Vagina (tissue), 2 donors: ENCODE measurements at regions not wholly inside any gene's neighbourhood (a gene's known extent, or its start where the extent isn't known, plus 50 kb on each side); places are given as distances from the start of the nearest gene placed in this dataset.

Source experiments
- POLR2A ChIP-seq, 2 donors: fragments of 450-650 bp; IDR thresholded peaks; one replicate each; pipeline ENCODE4 v1.6.1; 2017; ENCODE audit warnings: antibody characterized with exemption in 2 of 2, mild to moderate bottlenecking in 2 of 2, moderate library complexity in 2 of 2
- TF ChIP-seq, protein P1 (sequence below), 3 experiments: fragments of 450-650 bp in 2 of 3; fragments of 200-600 bp in 1 of 3; sonication (generic) in 1 of 3; IDR thresholded peaks; one replicate each; pipeline ENCODE4 v1.5.1; 2017 to 2019; ENCODE audit warnings: antibody characterized with exemption in 3 of 3, mild to moderate bottlenecking in 2 of 3, moderate library complexity in 2 of 3

DNA sequence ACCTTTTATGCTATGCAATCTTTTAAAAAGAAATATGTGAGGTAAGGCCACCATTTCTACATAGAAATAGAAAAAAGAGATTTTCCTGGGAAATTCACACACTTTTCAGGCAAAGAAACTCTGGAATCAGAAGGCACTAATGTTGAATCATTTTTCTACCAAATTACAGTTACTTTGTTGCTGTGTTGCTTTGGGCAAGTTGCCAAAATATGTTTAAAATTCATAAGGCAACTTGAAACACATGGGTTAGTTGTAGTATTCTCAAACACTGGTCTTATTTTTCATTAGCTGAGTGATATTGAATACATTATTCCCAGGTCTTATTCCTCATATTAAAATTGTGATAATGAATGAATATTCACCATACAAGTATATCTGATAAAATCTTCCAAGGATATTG, 195.0 kb upstream of the SLITRK1 start:
- TF ChIP-seq POLR2A (IDR thresholded peaks at IDR 0.05), result no peak
- TF ChIP-seq, protein P1, sequence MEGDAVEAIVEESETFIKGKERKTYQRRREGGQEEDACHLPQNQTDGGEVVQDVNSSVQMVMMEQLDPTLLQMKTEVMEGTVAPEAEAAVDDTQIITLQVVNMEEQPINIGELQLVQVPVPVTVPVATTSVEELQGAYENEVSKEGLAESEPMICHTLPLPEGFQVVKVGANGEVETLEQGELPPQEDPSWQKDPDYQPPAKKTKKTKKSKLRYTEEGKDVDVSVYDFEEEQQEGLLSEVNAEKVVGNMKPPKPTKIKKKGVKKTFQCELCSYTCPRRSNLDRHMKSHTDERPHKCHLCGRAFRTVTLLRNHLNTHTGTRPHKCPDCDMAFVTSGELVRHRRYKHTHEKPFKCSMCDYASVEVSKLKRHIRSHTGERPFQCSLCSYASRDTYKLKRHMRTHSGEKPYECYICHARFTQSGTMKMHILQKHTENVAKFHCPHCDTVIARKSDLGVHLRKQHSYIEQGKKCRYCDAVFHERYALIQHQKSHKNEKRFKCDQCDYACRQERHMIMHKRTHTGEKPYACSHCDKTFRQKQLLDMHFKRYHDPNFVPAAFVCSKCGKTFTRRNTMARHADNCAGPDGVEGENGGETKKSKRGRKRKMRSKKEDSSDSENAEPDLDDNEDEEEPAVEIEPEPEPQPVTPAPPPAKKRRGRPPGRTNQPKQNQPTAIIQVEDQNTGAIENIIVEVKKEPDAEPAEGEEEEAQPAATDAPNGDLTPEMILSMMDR (IDR thresholded peaks at IDR 0.05), result no peak
